SKM-1 (cell line): ENCODE measurements at regions not wholly inside any gene's neighbourhood (a gene's known extent, or its start where the extent isn't known, plus 50 kb on each side); places are given as distances from the start of the nearest gene placed in this dataset.

Experiments used
- DNase-seq: peaks from one replicate; lab custom pipeline; 2025; ENCODE audit not compliant: unreplicated experiment; lab: John Stamatoyannopoulos, UW

- no peak for DNase-seq
Measured at GRCh38 chr2:234341306-234341985, 155.4 kb downstream of the ARL4C start.

GRCh38 chr2:234339501-234339900, 157.4 kb downstream of the ARL4C start:
- no peak for DNase-seq

- DNase-seq = no peak
Measured at GRCh38 chr2:234339011-234339410, 157.9 kb downstream of the ARL4C start.

- DNase-seq = no peak
Measured at GRCh38 chr2:234335661-234336228, 161.1 kb downstream of the ARL4C start.

- DNase-seq = no peak
Measured at GRCh38 chr2:234334756-234335155, 162.1 kb downstream of the ARL4C start.

GRCh38 chr2:234334151-234334550, 162.7 kb downstream of the ARL4C start:
- no peak for DNase-seq

GRCh38 chr2:234333168-234334130, 163.4 kb downstream of the ARL4C start:
- DNase-seq = no peak

- no peak for DNase-seq
Measured at GRCh38 chr2:234331966-234332365, 164.9 kb downstream of the ARL4C start.

GRCh38 chr2:234331566-234331965, 165.3 kb downstream of the ARL4C start:
- DNase-seq = no peak

- DNase-seq = no peak
Measured at GRCh38 chr2:234330902-234331301, 166.0 kb downstream of the ARL4C start.

- no peak for DNase-seq
Measured at GRCh38 chr2:234329202-234329960, 167.5 kb downstream of the ARL4C start.

- no peak for DNase-seq
Measured at GRCh38 chr2:234328444-234328990, 168.4 kb downstream of the ARL4C start.

GRCh38 chr2:234326694-234327093, 170.2 kb downstream of the ARL4C start:
- no peak for DNase-seq

- DNase-seq = no peak
Measured at GRCh38 chr2:234324116-234324515, 172.8 kb downstream of the ARL4C start.

- no peak for DNase-seq
Measured at GRCh38 chr2:234322766-234323465, 174.0 kb downstream of the ARL4C start.

GRCh38 chr2:234320066-234320465, 176.8 kb downstream of the ARL4C start:
- DNase-seq = no peak

- DNase-seq = no peak
Measured at GRCh38 chr2:234318361-234318760, 178.5 kb downstream of the ARL4C start.

- no peak for DNase-seq
Measured at GRCh38 chr2:234313558-234313957, 183.3 kb downstream of the ARL4C start.

GRCh38 chr2:234310166-234310565, 186.7 kb downstream of the ARL4C start:
- no peak for DNase-seq

GRCh38 chr2:234309431-234309830, 187.4 kb downstream of the ARL4C start:
- no peak for DNase-seq
